CD8-positive, alpha-beta memory T cell (primary cell): ENCODE measurements at regions not wholly inside any gene's neighbourhood (a gene's known extent, or its start where the extent isn't known, plus 50 kb on each side); places are given as distances from the start of the nearest gene placed in this dataset.

Experiments
- CTCF ChIA-PET: fragments of 350-600 bp; sonication (Branson Sonifier 250); formaldehyde crosslinking; loops from one replicate; lab custom pipeline; 2021; ENCODE audit warnings: antibody characterized with exemption; lab: Charles Lee
- POLR2A ChIA-PET: fragments of 350-600 bp; sonication (Branson Sonifier 250); formaldehyde crosslinking; loops from one replicate; lab custom pipeline; 2021; ENCODE audit warnings: antibody characterized with exemption; lab: Charles Lee
- DNase-seq, 5 donors: peaks; one replicate each; pipeline versions ENCODE4 v3.0.0 to v3.0.0-alpha.2; 2020 to 2022; ENCODE audit warnings: mixed read lengths in 1 of 5
- H3K27ac ChIP-seq: one replicate; pipeline ENCODE4 v1.7.0; 2013; ENCODE audit warnings: low read depth, mild to moderate bottlenecking, low read length, moderate library complexity
- H3K27me3 ChIP-seq: 2 replicates; pipeline ENCODE4 v1.7.0; 2013; ENCODE audit warnings: low read length, mild to moderate bottlenecking; ENCODE audit not compliant: insufficient read depth, poor library complexity, severe bottlenecking
- H3K36me3 ChIP-seq: 2 replicates; pipeline ENCODE4 v1.7.0; 2013; ENCODE audit warnings: mild to moderate bottlenecking, low read length, moderate library complexity; ENCODE audit not compliant: insufficient read depth
- H3K4me1 ChIP-seq: 2 replicates; pipeline ENCODE4 v1.7.0; 2013; ENCODE audit warnings: mild to moderate bottlenecking, low read length, moderate library complexity; ENCODE audit not compliant: insufficient read depth
- H3K4me3 ChIP-seq: 2 replicates; pipeline ENCODE4 v1.7.0; 2013; ENCODE audit warnings: mild to moderate bottlenecking, low read length
- H3K9me3 ChIP-seq: 2 replicates; pipeline ENCODE4 v1.7.0; 2013; ENCODE audit warnings: mild to moderate bottlenecking, low read length
- H3K27ac Mint-ChIP-seq, 8 donors: one replicate each; pipeline ENCODE4 v1.8.0; 2020 to 2021; ENCODE audit warnings: mixed read lengths in 8 of 8, mild to moderate bottlenecking in 6 of 8, inconsistent platforms in 3 of 8, moderate library complexity in 3 of 8
- H3K27me3 Mint-ChIP-seq, 2 donors: one replicate each; pipeline ENCODE4 v1.8.0; 2020 to 2021; ENCODE audit warnings: mixed read lengths in 2 of 2, mild to moderate bottlenecking in 1 of 2, moderate library complexity in 1 of 2
- H3K36me3 Mint-ChIP-seq, 3 donors: one replicate each; pipeline ENCODE4 v1.8.0; 2020 to 2021; ENCODE audit warnings: mixed read lengths in 3 of 3, inconsistent platforms in 1 of 3, mild to moderate bottlenecking in 1 of 3
- H3K4me1 Mint-ChIP-seq, 3 donors: one replicate each; pipeline ENCODE4 v1.8.0; 2020 to 2021; ENCODE audit warnings: mixed read lengths in 3 of 3, inconsistent platforms in 1 of 3, mild to moderate bottlenecking in 1 of 3
- H3K4me3 Mint-ChIP-seq, 7 donors: one replicate each; pipeline ENCODE4 v1.8.0; 2020 to 2021; ENCODE audit warnings: mixed read lengths in 7 of 7, mild to moderate bottlenecking in 6 of 7, moderate library complexity in 4 of 7, inconsistent platforms in 2 of 7
- H3K9me3 Mint-ChIP-seq, 5 donors: one replicate each; pipeline ENCODE4 v1.8.0; 2020 to 2022; ENCODE audit warnings: mixed read lengths in 5 of 5, mild to moderate bottlenecking in 3 of 5, moderate library complexity in 2 of 5, inconsistent platforms in 1 of 5

DNA sequence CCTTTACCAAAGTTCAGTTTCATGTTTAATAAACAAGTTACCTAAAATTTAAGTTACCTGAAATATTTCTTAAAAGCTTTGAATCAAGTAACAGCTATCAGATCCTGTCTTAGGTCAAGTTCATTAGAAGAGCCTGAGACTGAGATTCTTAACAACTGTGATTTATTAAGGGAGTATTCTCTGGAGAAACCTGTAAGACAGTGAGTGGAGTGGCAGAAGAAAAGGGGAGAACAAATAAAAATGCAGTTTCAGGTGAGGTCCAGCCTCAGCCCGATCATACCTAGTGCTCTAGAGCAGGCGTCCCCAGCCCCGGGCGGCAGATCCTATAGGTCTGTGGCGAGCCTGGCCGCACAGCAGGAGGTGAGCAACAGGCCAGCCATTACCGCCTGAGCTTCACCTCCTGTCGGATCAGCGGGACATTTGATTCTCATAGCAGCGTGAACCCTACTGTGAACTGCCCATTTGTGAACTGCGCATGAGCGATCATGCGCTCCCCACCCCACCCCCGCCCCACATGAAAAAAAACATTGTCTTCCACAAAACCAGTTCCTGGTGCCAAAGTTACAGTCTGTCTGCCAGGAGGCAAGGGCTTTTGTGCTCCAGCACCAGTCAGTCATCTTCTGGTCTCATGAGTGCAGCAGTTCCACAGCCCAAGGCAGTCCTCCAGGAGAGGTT is 59.2 kb upstream of the ADGRB3 start:
- H3K27me3 ChIP-seq: no peaks in the 10 kb centered on the region

DNA sequence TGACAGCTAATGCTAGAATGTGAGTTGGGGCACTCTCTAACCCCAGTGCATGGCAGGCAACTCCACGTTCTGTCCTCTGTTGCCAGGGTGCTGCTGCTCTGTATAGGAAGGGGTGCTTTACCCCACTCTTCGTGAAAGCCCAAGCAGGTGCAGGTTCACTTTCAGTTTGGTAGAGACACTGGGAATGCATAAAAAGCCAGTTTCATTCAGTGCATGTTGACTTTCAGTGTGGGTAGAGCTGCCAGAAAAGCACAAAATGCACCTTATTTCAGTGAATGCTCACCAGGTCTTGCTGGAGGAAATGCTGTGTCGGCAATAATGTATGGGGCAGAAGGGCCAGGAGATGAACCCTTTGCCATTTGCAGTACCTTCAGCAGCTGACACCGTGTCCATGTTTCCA is 62.1 kb upstream of the ADGRB3 start:
- Histone ChIP-seq H3K9me3 (no peaks in the 10 kb centered on the region), H3K36me3 (no peaks in the 10 kb centered on the region), H3K4me3 (no peak overlapping the region), H3K27me3 (no peaks in the 10 kb centered on the region), H3K27ac (no peak overlapping the region), H3K4me1 (no peaks in the 10 kb centered on the region)
- peaks cover 6 to 24% (median 12%) of the 10 kb centered on the region in 5 donors for H3K9me3 Mint-ChIP-seq
- no peak overlapping the region for H3K27ac Mint-ChIP-seq
- no peaks in the 10 kb centered on the region for H3K36me3 Mint-ChIP-seq
- H3K27me3 Mint-ChIP-seq: no peaks in the 10 kb centered on the region
- no peak for DNase-seq
- POLR2A ChIA-PET: no interaction called here
- H3K4me3 Mint-ChIP-seq: no peak overlapping the region
- CTCF ChIA-PET: no interaction called here
- no peaks in the 10 kb centered on the region for H3K4me1 Mint-ChIP-seq

More for the DNA sequence above, 59.2 kb upstream of the ADGRB3 start:
- H3K36me3 ChIP-seq: no peaks in the 10 kb centered on the region
- peaks cover 3 to 19% (median 6%) of the 10 kb centered on the region in 5 donors for H3K9me3 Mint-ChIP-seq
- H3K27ac ChIP-seq: no peak overlapping the region
- ChIA-PET CTCF (no interaction called here), POLR2A (no interaction called here)
- no peaks in the 10 kb centered on the region for H3K9me3 ChIP-seq
- no peaks in the 10 kb centered on the region for H3K27me3 Mint-ChIP-seq
- no peaks in the 10 kb centered on the region for H3K36me3 Mint-ChIP-seq
- H3K27ac Mint-ChIP-seq: no peak overlapping the region
- no peaks in the 10 kb centered on the region for H3K4me1 Mint-ChIP-seq
- no peak overlapping the region for H3K4me3 Mint-ChIP-seq
- no peak for DNase-seq
- no peak overlapping the region for H3K4me3 ChIP-seq
- no peaks in the 10 kb centered on the region for H3K4me1 ChIP-seq

- Histone ChIP-seq H3K4me3 (no peak overlapping the region), H3K4me1 (no peaks in the 10 kb centered on the region), H3K27ac (no peak overlapping the region), H3K36me3 (no peaks in the 10 kb centered on the region), H3K27me3 (no peaks in the 10 kb centered on the region), H3K9me3 (no peaks in the 10 kb centered on the region)
- Mint-ChIP-seq H3K27me3 (no peaks in the 10 kb centered on the region), H3K36me3 (no peaks in the 10 kb centered on the region), H3K4me1 (no peaks in the 10 kb centered on the region), H3K4me3 (no peak overlapping the region), H3K27ac (no peak overlapping the region), H3K9me3 (peaks cover 6 to 27% (median 12%) of the 10 kb centered on the region in 5 donors)
- CTCF ChIA-PET: no interaction called here
- DNase-seq: no peak
- POLR2A ChIA-PET: no interaction called here
These were observed 62.6 kb upstream of the ADGRB3 start for GRCh38 chr6:68572525-68572924.

DNA sequence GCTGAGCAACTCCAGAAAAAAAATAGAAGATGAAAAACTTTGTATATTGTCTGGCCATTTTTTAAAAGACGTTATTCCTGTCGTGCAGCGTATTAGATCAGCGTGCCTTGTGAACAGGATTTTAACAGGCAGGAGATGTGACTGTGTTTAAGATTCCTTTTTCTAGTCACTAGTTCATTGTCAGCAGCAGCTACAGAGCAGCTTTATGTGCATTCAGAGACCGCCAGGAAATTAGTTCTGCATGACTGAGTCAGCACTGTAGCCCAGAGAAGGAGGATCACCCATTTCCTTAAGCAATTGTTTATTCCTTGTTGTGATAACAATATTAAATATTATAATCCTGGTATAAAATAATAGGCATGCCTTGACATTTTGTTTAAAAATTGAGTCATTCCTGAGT is 75.4 kb upstream of the ADGRB3 start:
- ChIA-PET CTCF (no interaction called here), POLR2A (no interaction called here)
- Mint-ChIP-seq H3K27ac (no peak overlapping the region), H3K4me3 (no peak overlapping the region), H3K27me3 (peaks cover 0 to 1% of the 10 kb centered on the region in 2 donors), H3K9me3 (peaks cover 0 to 19% (median 2%) of the 10 kb centered on the region in 5 donors), H3K36me3 (no peaks in the 10 kb centered on the region), H3K4me1 (no peaks in the 10 kb centered on the region)
- Histone ChIP-seq H3K9me3 (no peaks in the 10 kb centered on the region), H3K27me3 (no peaks in the 10 kb centered on the region), H3K4me3 (no peak overlapping the region), H3K36me3 (no peaks in the 10 kb centered on the region), H3K27ac (no peak overlapping the region), H3K4me1 (no peaks in the 10 kb centered on the region)
- DNase-seq: no peak

- Mint-ChIP-seq H3K27ac (no peak overlapping the region), H3K4me3 (no peak overlapping the region), H3K9me3 (peaks cover 0 to 19% (median 2%) of the 10 kb centered on the region in 5 donors), H3K36me3 (no peaks in the 10 kb centered on the region), H3K27me3 (peaks cover 0 to 1% of the 10 kb centered on the region in 2 donors), H3K4me1 (no peaks in the 10 kb centered on the region)
- POLR2A ChIA-PET: no interaction called here
- Histone ChIP-seq H3K9me3 (no peaks in the 10 kb centered on the region), H3K4me3 (no peak overlapping the region), H3K36me3 (no peaks in the 10 kb centered on the region), H3K27me3 (no peaks in the 10 kb centered on the region), H3K27ac (no peak overlapping the region), H3K4me1 (no peaks in the 10 kb centered on the region)
- CTCF ChIA-PET: no interaction called here
- no peak for DNase-seq
These were observed 76.0 kb upstream of the ADGRB3 start for GRCh38 chr6:68559070-68559469.

GRCh38 chr6:68546620-68547019 is 88.5 kb upstream of the ADGRB3 start:
- no peak for DNase-seq
- H3K4me1 ChIP-seq: no peaks in the 10 kb centered on the region
- Mint-ChIP-seq H3K27me3 (no peaks in the 10 kb centered on the region), H3K4me1 (no peaks in the 10 kb centered on the region), H3K27ac (no peak overlapping the region), H3K36me3 (no peaks in the 10 kb centered on the region), H3K4me3 (no peak overlapping the region), H3K9me3 (peaks cover 4 to 12% (median 9%) of the 10 kb centered on the region in 5 donors)
- no peaks in the 10 kb centered on the region for H3K27me3 ChIP-seq
- H3K36me3 ChIP-seq: no peaks in the 10 kb centered on the region
- no peaks in the 10 kb centered on the region for H3K9me3 ChIP-seq
- CTCF ChIA-PET: no interaction called here
- no peak overlapping the region for H3K27ac ChIP-seq
- POLR2A ChIA-PET: no interaction called here
- H3K4me3 ChIP-seq: no peak overlapping the region

DNA sequence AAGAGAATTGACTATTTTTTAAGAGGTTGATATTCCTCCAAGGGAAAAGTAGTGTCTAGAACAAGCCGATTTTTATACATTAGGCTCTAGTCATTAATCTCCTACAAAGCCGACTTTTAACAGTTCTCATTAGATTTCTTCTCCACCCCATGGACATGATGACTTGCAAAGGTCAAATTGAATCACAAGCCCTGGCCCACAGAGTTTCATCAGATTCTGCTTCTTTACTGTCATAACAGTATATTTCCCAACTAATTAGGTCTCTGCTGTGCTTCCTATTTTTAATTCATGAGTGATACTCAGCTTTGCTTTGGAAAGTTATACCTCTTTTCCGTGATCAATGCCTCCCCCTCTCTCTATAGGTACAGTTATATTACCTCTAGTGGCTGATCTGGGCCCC is 90.6 kb upstream of the ADGRB3 start:
- Histone ChIP-seq H3K4me3 (no peak overlapping the region), H3K27me3 (no peaks in the 10 kb centered on the region), H3K9me3 (no peaks in the 10 kb centered on the region), H3K4me1 (no peaks in the 10 kb centered on the region), H3K27ac (no peak overlapping the region), H3K36me3 (no peaks in the 10 kb centered on the region)
- DNase-seq: no peak
- H3K27ac Mint-ChIP-seq: no peak overlapping the region
- no peak overlapping the region for H3K4me3 Mint-ChIP-seq
- H3K36me3 Mint-ChIP-seq: no peaks in the 10 kb centered on the region
- H3K4me1 Mint-ChIP-seq: no peaks in the 10 kb centered on the region
- H3K9me3 Mint-ChIP-seq: peaks cover 5 to 10% (median 6%) of the 10 kb centered on the region in 5 donors
- ChIA-PET POLR2A (no interaction called here), CTCF (no interaction called here)
- no peaks in the 10 kb centered on the region for H3K27me3 Mint-ChIP-seq

GRCh38 chr6:68533339-68533795 is 101.7 kb upstream of the ADGRB3 start:
- POLR2A ChIA-PET: no interaction called here
- Mint-ChIP-seq H3K27me3 (no peaks in the 10 kb centered on the region), H3K36me3 (no peaks in the 10 kb centered on the region), H3K4me3 (no peak overlapping the region), H3K27ac (no peak overlapping the region), H3K9me3 (peaks cover 4 to 18% (median 8%) of the 10 kb centered on the region in 5 donors), H3K4me1 (no peaks in the 10 kb centered on the region)
- H3K27ac ChIP-seq: no peak overlapping the region
- no peaks in the 10 kb centered on the region for H3K27me3 ChIP-seq
- no peaks in the 10 kb centered on the region for H3K36me3 ChIP-seq
- H3K4me1 ChIP-seq: no peaks in the 10 kb centered on the region
- DNase-seq: no peak
- no peak overlapping the region for H3K4me3 ChIP-seq
- no peaks in the 10 kb centered on the region for H3K9me3 ChIP-seq
- CTCF ChIA-PET: no interaction called here
